Astrocyte of the spinal cord (primary cell): ENCODE measurements at regions not wholly inside any gene's neighbourhood (a gene's known extent, or its start where the extent isn't known, plus 50 kb on each side); places are given as distances from the start of the nearest gene placed in this dataset.

Experiments
- DNase-seq: peaks from one replicate; pipeline ENCODE4 v3.0.0; 2011; ENCODE audit warnings: low read depth, low spot score
- H3K4me3 ChIP-seq: 2 replicates; pipeline ENCODE4 v1.5.1; 2011; ENCODE audit warnings: low read depth, mild to moderate bottlenecking, low read length, moderate library complexity
- CTCF ChIP-seq: IDR thresholded peaks from 2 replicates; pipeline ENCODE4 v1.5.1; 2012; ENCODE audit warnings: low read depth, mild to moderate bottlenecking, low read length, inconsistent platforms
- in situ Hi-C: cut with HindIII; loops from 2 replicates; pipeline ENCODE4 v1.10.0; 2017; ENCODE audit warnings: low sequenced_read_pairs

- in situ Hi-C loops = no loop called here
- no peak for TF ChIP-seq CTCF
- no peak overlapping the region for H3K4me3 ChIP-seq
- DNase-seq = no peak
Measured at GRCh38 chr1:198472997-198473396, 67.5 kb downstream of the ATP6V1G3 start.

- H3K4me3 ChIP-seq = no peak overlapping the region
- no peak for TF ChIP-seq CTCF
- in situ Hi-C loops = no loop called here
- DNase-seq = no peak
Measured at GRCh38 chr1:198472119-198472518, 68.4 kb downstream of the ATP6V1G3 start.

- TF ChIP-seq CTCF = no peak
- in situ Hi-C loops = no loop called here
- DNase-seq = peak; percentile 31
- no peak overlapping the region for H3K4me3 ChIP-seq
Measured at GRCh38 chr1:198467907-198468306, 72.6 kb downstream of the ATP6V1G3 start.

- H3K4me3 ChIP-seq = no peak overlapping the region
- no peak for TF ChIP-seq CTCF
- in situ Hi-C loops = no loop called here
- DNase-seq = no peak
Measured at GRCh38 chr1:198467342-198467741, 73.1 kb downstream of the ATP6V1G3 start.

- H3K4me3 ChIP-seq = no peak overlapping the region
- in situ Hi-C loops = no loop called here
- peak; percentile 59 for TF ChIP-seq CTCF
- DNase-seq = peak; percentile 75
Measured at GRCh38 chr1:198465201-198466144, 75.0 kb downstream of the ATP6V1G3 start.

- DNase-seq = no peak
- H3K4me3 ChIP-seq = no peak overlapping the region
- no peak for TF ChIP-seq CTCF
- in situ Hi-C loops = no loop called here
Measured at GRCh38 chr1:198463709-198464108, 76.8 kb downstream of the ATP6V1G3 start.
